ENCODE measurements at regions not wholly inside any gene's neighbourhood (a gene's known extent, or its start where the extent isn't known, plus 50 kb on each side); places are given as distances from the start of the nearest gene placed in this dataset.

GRCh38 chr19:30118221-30118620 lies 176.2 kb downstream of the URI1 start:
- H3K27me3 ChIP-seq: no peaks in the 10 kb centered on the region
- no peak for DNase-seq (ENCODE audit: low spot score in 2 of 2)
- intact Hi-C loops (cut with DNase I): no loop called here
- H3K27ac ChIP-seq: no peak overlapping the region
- no peak for TF ChIP-seq CTCF (IDR thresholded peaks at IDR 0.05)
- no peaks in the 10 kb centered on the region for H3K36me3 ChIP-seq
- H3K9me3 ChIP-seq: no peaks in the 10 kb centered on the region
- H3K4me3 ChIP-seq: no peak overlapping the region
- H3K4me1 ChIP-seq: no peaks in the 10 kb centered on the region

GRCh38 chr19:30118760-30119159 lies 176.7 kb downstream of the URI1 start:
- H3K36me3 ChIP-seq: no peaks in the 10 kb centered on the region
- DNase-seq (ENCODE audit: low spot score in 2 of 2): no peak
- no peak for TF ChIP-seq CTCF (IDR thresholded peaks at IDR 0.05)
- no peaks in the 10 kb centered on the region for H3K9me3 ChIP-seq
- H3K4me1 ChIP-seq: no peaks in the 10 kb centered on the region
- no peak overlapping the region for H3K4me3 ChIP-seq
- H3K27ac ChIP-seq: no peak overlapping the region
- H3K27me3 ChIP-seq: no peaks in the 10 kb centered on the region
- intact Hi-C loops (cut with DNase I): no loop called here

DNA sequence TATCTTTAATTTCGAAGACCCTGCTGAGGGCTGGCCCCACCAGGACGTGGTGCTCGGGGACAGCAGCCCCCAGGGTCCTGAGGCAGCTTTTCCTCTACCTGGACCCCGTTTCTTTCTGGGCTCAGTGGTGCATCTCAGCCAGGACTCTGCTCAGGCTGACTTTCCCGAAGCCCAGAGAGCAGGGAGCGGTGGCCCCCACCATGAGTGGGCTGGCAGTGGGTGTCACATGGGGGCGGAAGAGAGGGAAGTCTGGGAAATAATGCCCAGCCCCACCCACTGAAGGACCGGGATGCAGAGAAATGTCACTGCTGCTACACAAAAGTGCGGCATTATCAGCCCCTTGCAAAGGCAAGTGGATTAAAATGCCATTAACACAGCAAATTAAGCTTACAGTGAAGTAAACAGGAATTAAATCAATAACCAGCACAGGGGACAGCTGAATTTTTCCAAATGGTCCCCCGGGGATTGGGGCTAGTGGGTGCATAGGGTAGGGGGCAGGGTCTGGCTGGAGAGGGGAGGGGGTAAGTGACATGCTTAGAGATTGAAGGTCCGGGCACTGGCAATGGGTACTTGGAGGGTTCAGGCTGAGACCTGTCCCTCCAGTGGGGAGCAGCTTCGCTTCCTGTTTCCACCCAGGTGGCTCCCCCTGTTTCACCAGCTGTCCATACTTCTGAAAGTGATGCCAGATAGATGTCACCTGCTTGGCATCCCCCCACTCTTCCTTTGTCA lies 177.3 kb downstream of the URI1 start:
- no peaks in the 10 kb centered on the region for H3K4me1 ChIP-seq
- DNase-seq (ENCODE audit: low spot score in 2 of 2): no peak
- H3K27ac ChIP-seq: no peak overlapping the region
- no peaks in the 10 kb centered on the region for H3K9me3 ChIP-seq
- no peak for TF ChIP-seq CTCF (IDR thresholded peaks at IDR 0.05)
- intact Hi-C loops (cut with DNase I): no loop called here
- no peaks in the 10 kb centered on the region for H3K27me3 ChIP-seq
- no peak overlapping the region for H3K4me3 ChIP-seq
- no peaks in the 10 kb centered on the region for H3K36me3 ChIP-seq

- no peak for DNase-seq (ENCODE audit: low spot score in 2 of 2)
- no peak overlapping the region for H3K4me3 ChIP-seq
- no peak for TF ChIP-seq CTCF (IDR thresholded peaks at IDR 0.05)
- no peaks in the 10 kb centered on the region for H3K4me1 ChIP-seq
- no peaks in the 10 kb centered on the region for H3K27me3 ChIP-seq
- H3K9me3 ChIP-seq: no peaks in the 10 kb centered on the region
- H3K36me3 ChIP-seq: no peaks in the 10 kb centered on the region
- no peak overlapping the region for H3K27ac ChIP-seq
- intact Hi-C loops (cut with DNase I): no loop called here
Measured at GRCh38 chr19:30120860-30121484, 178.9 kb downstream of the URI1 start.

DNA sequence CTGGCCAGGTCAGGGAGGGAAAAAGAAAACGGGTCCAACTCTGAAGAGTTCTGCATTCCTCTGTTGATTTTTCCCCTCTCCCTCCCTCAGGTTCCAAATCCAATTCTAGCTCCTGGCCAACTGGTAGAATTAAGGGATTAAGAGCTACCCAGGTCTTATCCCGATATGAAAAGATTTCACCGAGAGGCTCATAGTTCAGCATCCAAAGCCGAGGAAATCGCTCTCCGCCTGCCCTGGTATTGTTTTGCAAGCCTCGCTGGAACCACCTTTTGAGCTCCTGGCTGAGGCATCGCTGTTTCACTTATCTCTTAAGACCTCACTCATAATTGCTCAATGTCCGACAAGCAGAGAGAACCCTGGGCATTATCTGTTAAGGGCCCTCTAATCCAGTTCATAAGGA lies 180.4 kb downstream of the URI1 start:
- no peaks in the 10 kb centered on the region for H3K36me3 ChIP-seq
- no peak for TF ChIP-seq CTCF (IDR thresholded peaks at IDR 0.05)
- H3K27ac ChIP-seq: no peak overlapping the region
- no peaks in the 10 kb centered on the region for H3K9me3 ChIP-seq
- H3K27me3 ChIP-seq: no peaks in the 10 kb centered on the region
- intact Hi-C loops (cut with DNase I): no loop called here
- H3K4me1 ChIP-seq: no peaks in the 10 kb centered on the region
- no peak overlapping the region for H3K4me3 ChIP-seq
- no peak for DNase-seq (ENCODE audit: low spot score in 2 of 2)
